ENCODE measurements at regions not wholly inside any gene's neighbourhood (a gene's known extent, or its start where the extent isn't known, plus 50 kb on each side); places are given as distances from the start of the nearest gene placed in this dataset.

- DNase-seq (ENCODE audit: low read depth in 3 of 3) = no peak
These were observed 452.4 kb downstream of the LRATD1 start for GRCh38 chr2:15084826-15085489.

GRCh38 chr2:15092181-15092580 is 459.7 kb downstream of the LRATD1 start:
- DNase-seq (ENCODE audit: low read depth in 3 of 3) = no peak

GRCh38 chr2:15092691-15093090 is 460.2 kb downstream of the LRATD1 start:
- DNase-seq (ENCODE audit: low read depth in 3 of 3) = no peak

GRCh38 chr2:15094161-15094560 is 461.6 kb downstream of the LRATD1 start:
- no peak for DNase-seq (ENCODE audit: low read depth in 3 of 3)

GRCh38 chr2:15096873-15097272 is 464.3 kb downstream of the NBAS start:
- no peak for DNase-seq (ENCODE audit: low read depth in 3 of 3)

GRCh38 chr2:15107137-15107536 is 454.0 kb downstream of the NBAS start:
- no peak for DNase-seq (ENCODE audit: low read depth in 3 of 3)

GRCh38 chr2:15111718-15112117 is 449.4 kb downstream of the NBAS start:
- no peak for DNase-seq (ENCODE audit: low read depth in 3 of 3)

GRCh38 chr2:15112216-15112615 is 448.9 kb downstream of the NBAS start:
- no peak for DNase-seq (ENCODE audit: low read depth in 3 of 3)

- no peak for DNase-seq (ENCODE audit: low read depth in 3 of 3)
These were observed 445.4 kb downstream of the NBAS start for GRCh38 chr2:15115776-15116175.

- DNase-seq (ENCODE audit: low read depth in 3 of 3) = no peak
These were observed 444.3 kb downstream of the NBAS start for GRCh38 chr2:15116830-15117229.
